HFFc6 (cell line): ENCODE measurements at regions not wholly inside any gene's neighbourhood (a gene's known extent, or its start where the extent isn't known, plus 50 kb on each side); places are given as distances from the start of the nearest gene placed in this dataset.

Source experiments
- DNase-seq: peaks from one replicate; pipeline ENCODE4 v3.0.0-alpha.2; 2018
- H3K27ac Mint-ChIP-seq: 2 replicates; pipeline ENCODE4 v1.8.0; 2020; ENCODE audit warnings: mild to moderate bottlenecking, mixed read lengths
- H3K27me3 Mint-ChIP-seq: 2 replicates; pipeline ENCODE4 v1.8.0; 2021; ENCODE audit warnings: mild to moderate bottlenecking, moderate library complexity, mixed read lengths; ENCODE audit not compliant: insufficient read depth
- H3K36me3 Mint-ChIP-seq: 2 replicates; pipeline ENCODE4 v1.8.0; 2021; ENCODE audit warnings: low read depth, mixed read lengths
- H3K4me1 Mint-ChIP-seq: 2 replicates; pipeline ENCODE4 v1.8.0; 2020; ENCODE audit warnings: low read depth, mixed read lengths
- H3K4me3 Mint-ChIP-seq: 2 replicates; pipeline ENCODE4 v1.8.0; 2020; ENCODE audit warnings: mild to moderate bottlenecking, moderate library complexity, mixed read lengths
- H3K9me3 Mint-ChIP-seq: 2 replicates; pipeline ENCODE4 v1.8.0; 2020; ENCODE audit warnings: mild to moderate bottlenecking, mixed read lengths
- CTCF ChIP-seq: fragments of 200-600 bp; sonication (generic); IDR thresholded peaks from 2 replicates; pipeline ENCODE4 v1.5.0; 2021; ENCODE audit warnings: antibody characterized with exemption, mild to moderate bottlenecking

- Mint-ChIP-seq H3K4me3 (no peak overlapping the region), H3K27me3 (no peaks in the 10 kb centered on the region; the same call in 1 of the 2 replicates), H3K4me1 (no peaks in the 10 kb centered on the region), H3K9me3 (0 out of 2 replicates have a peak, but pooled peaks cover 4% of the 10 kb centered on the region), H3K27ac (no peak overlapping the region), H3K36me3 (no peaks in the 10 kb centered on the region)
- TF ChIP-seq CTCF: no peak
- DNase-seq: no peak
These were observed 331.4 kb upstream of the AZI2 start for GRCh38 chr3:28680050-28680449.

- Mint-ChIP-seq H3K9me3 (0 out of 2 replicates have a peak, but pooled peaks cover 4% of the 10 kb centered on the region), H3K4me1 (no peaks in the 10 kb centered on the region), H3K36me3 (no peaks in the 10 kb centered on the region), H3K4me3 (no peak overlapping the region), H3K27ac (no peak overlapping the region), H3K27me3 (no peaks in the 10 kb centered on the region)
- no peak for TF ChIP-seq CTCF
- DNase-seq: no peak
These were observed 333.5 kb upstream of the AZI2 start for GRCh38 chr3:28682121-28682520.

- Mint-ChIP-seq H3K27me3 (no peaks in the 10 kb centered on the region), H3K27ac (no peak overlapping the region), H3K4me1 (no peaks in the 10 kb centered on the region), H3K9me3 (no peaks in the 10 kb centered on the region), H3K4me3 (no peak overlapping the region), H3K36me3 (no peaks in the 10 kb centered on the region)
- no peak for TF ChIP-seq CTCF
- no peak for DNase-seq
These were observed 341.6 kb upstream of the AZI2 start for GRCh38 chr3:28690176-28690575.

- Mint-ChIP-seq H3K27me3 (no peaks in the 10 kb centered on the region), H3K36me3 (no peaks in the 10 kb centered on the region), H3K9me3 (peaks cover 4% of the 10 kb centered on the region; the same call in 1 of the 2 replicates), H3K27ac (no peak overlapping the region), H3K4me1 (no peaks in the 10 kb centered on the region), H3K4me3 (no peak overlapping the region)
- DNase-seq: no peak
- no peak for TF ChIP-seq CTCF
These were observed 350.1 kb upstream of the AZI2 start for GRCh38 chr3:28698706-28699105.

- H3K27ac Mint-ChIP-seq: no peak overlapping the region
- H3K36me3 Mint-ChIP-seq: no peaks in the 10 kb centered on the region
- no peak for DNase-seq
- H3K9me3 Mint-ChIP-seq: peaks cover 4% of the 10 kb centered on the region; the same call in 1 of the 2 replicates
- no peaks in the 10 kb centered on the region for H3K27me3 Mint-ChIP-seq
- no peak overlapping the region for H3K4me3 Mint-ChIP-seq
- no peaks in the 10 kb centered on the region for H3K4me1 Mint-ChIP-seq
- TF ChIP-seq CTCF: no peak
These were observed 350.7 kb upstream of the AZI2 start for GRCh38 chr3:28699283-28699682.

- Mint-ChIP-seq H3K36me3 (no peaks in the 10 kb centered on the region), H3K9me3 (peaks cover 4% of the 10 kb centered on the region; the same call in 1 of the 2 replicates), H3K27me3 (no peaks in the 10 kb centered on the region), H3K4me1 (no peaks in the 10 kb centered on the region), H3K27ac (no peak overlapping the region), H3K4me3 (no peak overlapping the region)
- TF ChIP-seq CTCF: no peak
- DNase-seq: no peak
These were observed 352.1 kb upstream of the AZI2 start for GRCh38 chr3:28700728-28701127.
